GM23338 (cell line): ENCODE measurements at regions not wholly inside any gene's neighbourhood (a gene's known extent, or its start where the extent isn't known, plus 50 kb on each side); places are given as distances from the start of the nearest gene placed in this dataset.

ENCODE experiments used
- ATAC-seq: fragments of 200-7000 bp; cut with Tn5 transposase; 3 replicates; pipeline ENCODE4 v1.9.1; 2020
- DNase-seq: peaks from one replicate; pipeline ENCODE4 v3.0.0-alpha.2; 2015; ENCODE audit warnings: low spot score
- H2AFZ ChIP-seq: fragments of 200-600 bp; sonication (generic); 2 replicates; pipeline ENCODE4 v1.8.0; 2016; ENCODE audit warnings: antibody characterized with exemption, mild to moderate bottlenecking, moderate library complexity
- H3F3A ChIP-seq: fragments of 200-600 bp; sonication (generic); replicated peaks from 2 replicates; pipeline ENCODE4 v1.8.0; 2017; ENCODE audit warnings: antibody characterized with exemption, mixed run types, low read depth
- H3K27ac ChIP-seq: fragments of 200-600 bp; sonication (generic); 2 replicates; pipeline ENCODE4 v1.6.1; 2016; ENCODE audit warnings: low read depth
- H3K27me3 ChIP-seq: fragments of 200-600 bp; sonication (generic); 2 replicates; pipeline ENCODE4 v1.8.0; 2016; ENCODE audit warnings: mild to moderate bottlenecking, mixed run types, moderate library complexity; ENCODE audit not compliant: insufficient read depth
- H3K36me3 ChIP-seq: fragments of 200-600 bp; sonication (generic); 2 replicates; pipeline ENCODE4 v1.8.0; 2016; ENCODE audit warnings: mild to moderate bottlenecking; ENCODE audit not compliant: insufficient read depth
- H3K4me1 ChIP-seq: fragments of 200-600 bp; sonication (generic); 2 replicates; pipeline ENCODE4 v1.8.0; 2016; ENCODE audit warnings: mild to moderate bottlenecking, moderate library complexity; ENCODE audit not compliant: insufficient read depth
- H3K4me2 ChIP-seq: fragments of 200-600 bp; sonication (generic); 2 replicates; pipeline ENCODE4 v1.7.1; 2017; ENCODE audit warnings: mixed run types
- H3K4me3 ChIP-seq: fragments of 200-600 bp; sonication (generic); 2 replicates; pipeline ENCODE4 v1.6.1; 2016; ENCODE audit warnings: mixed run types
- H3K79me2 ChIP-seq: fragments of 200-600 bp; sonication (generic); replicated peaks from 2 replicates; pipeline ENCODE4 v1.8.0; 2017; ENCODE audit warnings: mild to moderate bottlenecking; ENCODE audit not compliant: insufficient read depth
- H3K9me2 ChIP-seq: fragments of 200-600 bp; sonication (generic); 2 replicates; pipeline ENCODE4 v1.8.0; 2017; ENCODE audit not compliant: insufficient read depth
- H4K20me1 ChIP-seq: fragments of 200-600 bp; sonication (generic); replicated peaks from 2 replicates; pipeline ENCODE4 v1.8.0; 2017; ENCODE audit warnings: mild to moderate bottlenecking; ENCODE audit not compliant: insufficient read depth
- H3K27ac Mint-ChIP-seq: 2 replicates; pipeline ENCODE4 v1.8.0; 2020; ENCODE audit warnings: inconsistent platforms, mild to moderate bottlenecking, moderate library complexity, mixed read lengths
- H3K27me3 Mint-ChIP-seq: 3 replicates; pipeline ENCODE4 v1.8.0; 2022; ENCODE audit warnings: low read depth, mild to moderate bottlenecking, moderate library complexity, mixed read lengths, inconsistent platforms; ENCODE audit not compliant: insufficient read depth, poor library complexity
- H3K36me3 Mint-ChIP-seq: 3 replicates; pipeline ENCODE4 v1.8.0; 2021; ENCODE audit warnings: low read depth, mild to moderate bottlenecking, inconsistent platforms, moderate library complexity, mixed read lengths
- H3K4me1 Mint-ChIP-seq: 3 replicates; pipeline ENCODE4 v1.8.0; 2020; ENCODE audit warnings: mild to moderate bottlenecking, inconsistent platforms, mixed read lengths
- H3K4me3 Mint-ChIP-seq: 3 replicates; pipeline ENCODE4 v1.8.0; 2021; ENCODE audit warnings: moderate library complexity, mild to moderate bottlenecking, inconsistent platforms, mixed read lengths
- H3K9me3 Mint-ChIP-seq: 3 replicates; pipeline ENCODE4 v1.8.0; 2020; ENCODE audit warnings: moderate library complexity, mild to moderate bottlenecking, inconsistent platforms, mixed read lengths
- EZH2phosphoT487 ChIP-seq: fragments of 200-600 bp; sonication (generic); IDR thresholded peaks from one replicate; pipeline ENCODE4 v1.8.1; 2018; ENCODE audit warnings: antibody characterized with exemption; ENCODE audit not compliant: unreplicated experiment
- JUNB ChIP-seq: IDR thresholded peaks from one replicate; pipeline ENCODE4 v1.6.1; 2016; ENCODE audit warnings: antibody characterized with exemption; ENCODE audit not compliant: unreplicated experiment
- POLR2AphosphoS5 ChIP-seq: IDR thresholded peaks from 2 replicates; pipeline ENCODE4 v1.6.1; 2016; ENCODE audit warnings: antibody characterized with exemption, low read depth
- STAT1 ChIP-seq: IDR thresholded peaks from one replicate; pipeline ENCODE4 v1.6.1; 2016; ENCODE audit warnings: antibody characterized with exemption; ENCODE audit not compliant: unreplicated experiment
- ZNF114 ChIP-seq: fragments of 250-450 bp; sonication (Bioruptor Pico); IDR thresholded peaks from 2 replicates; pipeline ENCODE4 v1.5.0; 2020; ENCODE audit warnings: mild to moderate bottlenecking, moderate library complexity
- ZNF331 ChIP-seq: fragments of 250-450 bp; sonication (Bioruptor Pico); IDR thresholded peaks from 2 replicates; pipeline ENCODE4 v1.5.0; 2020; ENCODE audit warnings: low read depth, mild to moderate bottlenecking, moderate library complexity
- TF ChIP-seq, protein P1 (sequence below): IDR thresholded peaks from one replicate; pipeline ENCODE4 v1.6.1; 2018; ENCODE audit warnings: antibody characterized with exemption; ENCODE audit not compliant: unreplicated experiment
- TF ChIP-seq, protein P2 (sequence below): fragments of 250-450 bp; sonication (Bioruptor Pico); IDR thresholded peaks from 2 replicates; pipeline ENCODE4 v1.5.0; 2020; ENCODE audit warnings: mild to moderate bottlenecking, moderate library complexity
- TF ChIP-seq, protein P3 (sequence below): IDR thresholded peaks from 2 replicates; pipeline ENCODE4 v1.6.1; 2016; ENCODE audit warnings: antibody characterized with exemption
- TF ChIP-seq, protein P4 (sequence below), 2 experiments: fragments of 200-600 bp in 1 of 2; sonication (generic) in 1 of 2; conservative IDR thresholded peaks; 2 replicates each; pipeline versions ENCODE4 v1.5.1 to v1.6.1; 2016 to 2017; ENCODE audit warnings: antibody characterized with exemption in 2 of 2, low read depth in 2 of 2, mild to moderate bottlenecking in 2 of 2, moderate library complexity in 1 of 2

DNA sequence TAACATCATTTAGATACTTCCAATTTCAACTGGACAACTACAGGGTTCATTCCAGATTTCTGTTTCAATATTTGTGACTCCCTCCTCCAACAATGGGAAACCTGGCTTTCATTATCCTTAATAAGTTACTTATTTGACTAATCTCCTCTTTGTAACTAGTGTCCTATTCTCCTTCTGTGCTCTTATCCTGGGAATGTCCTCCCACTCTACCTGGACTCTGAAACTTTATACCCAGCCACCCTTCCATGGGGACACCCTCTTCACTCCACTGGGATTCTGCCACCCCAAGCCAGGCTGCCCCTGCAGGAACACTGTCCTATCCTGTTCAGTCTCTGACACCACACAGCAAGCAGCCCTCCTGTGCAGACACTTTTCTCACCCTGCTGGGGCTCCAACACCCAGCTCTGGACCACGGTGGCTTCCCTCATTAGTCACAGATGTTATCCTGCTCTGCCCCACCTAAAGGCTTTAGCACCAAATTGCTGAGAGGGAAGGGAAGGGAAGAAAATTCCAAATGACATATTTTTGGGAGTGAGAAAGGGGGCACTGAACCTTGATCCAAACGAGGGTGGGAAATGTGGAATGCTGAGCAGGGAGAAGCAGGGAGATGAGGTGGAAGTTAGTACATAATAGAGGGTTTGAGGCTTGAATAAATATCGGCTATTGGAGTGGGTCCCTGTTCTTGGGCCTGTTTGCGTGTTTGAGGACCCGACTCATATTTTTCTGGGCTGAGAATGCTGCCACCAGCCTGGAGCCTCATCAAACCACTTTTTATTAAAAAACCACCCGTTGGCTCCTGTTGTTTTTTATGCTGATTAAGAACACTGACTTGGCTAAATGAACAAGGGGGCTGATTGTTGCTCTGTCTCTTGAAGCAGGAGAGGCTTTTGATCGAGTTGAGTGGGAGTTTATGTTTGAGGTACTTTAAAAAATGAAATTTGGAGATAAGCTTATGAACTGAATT, 54.0 kb upstream of the AKIRIN2 start:
- H3K4me1 ChIP-seq: peaks cover 5% of the 10 kb centered on the region; the same call in 1 of the 2 replicates
- no peaks in the 10 kb centered on the region for H4K20me1 ChIP-seq
- H3K9me2 ChIP-seq: no peaks in the 10 kb centered on the region
- no peaks in the 10 kb centered on the region for H3K79me2 ChIP-seq
- peaks cover 5% of the 10 kb centered on the region for H3K27me3 Mint-ChIP-seq
- no peak for TF ChIP-seq EZH2phosphoT487
- TF ChIP-seq, protein P1, sequence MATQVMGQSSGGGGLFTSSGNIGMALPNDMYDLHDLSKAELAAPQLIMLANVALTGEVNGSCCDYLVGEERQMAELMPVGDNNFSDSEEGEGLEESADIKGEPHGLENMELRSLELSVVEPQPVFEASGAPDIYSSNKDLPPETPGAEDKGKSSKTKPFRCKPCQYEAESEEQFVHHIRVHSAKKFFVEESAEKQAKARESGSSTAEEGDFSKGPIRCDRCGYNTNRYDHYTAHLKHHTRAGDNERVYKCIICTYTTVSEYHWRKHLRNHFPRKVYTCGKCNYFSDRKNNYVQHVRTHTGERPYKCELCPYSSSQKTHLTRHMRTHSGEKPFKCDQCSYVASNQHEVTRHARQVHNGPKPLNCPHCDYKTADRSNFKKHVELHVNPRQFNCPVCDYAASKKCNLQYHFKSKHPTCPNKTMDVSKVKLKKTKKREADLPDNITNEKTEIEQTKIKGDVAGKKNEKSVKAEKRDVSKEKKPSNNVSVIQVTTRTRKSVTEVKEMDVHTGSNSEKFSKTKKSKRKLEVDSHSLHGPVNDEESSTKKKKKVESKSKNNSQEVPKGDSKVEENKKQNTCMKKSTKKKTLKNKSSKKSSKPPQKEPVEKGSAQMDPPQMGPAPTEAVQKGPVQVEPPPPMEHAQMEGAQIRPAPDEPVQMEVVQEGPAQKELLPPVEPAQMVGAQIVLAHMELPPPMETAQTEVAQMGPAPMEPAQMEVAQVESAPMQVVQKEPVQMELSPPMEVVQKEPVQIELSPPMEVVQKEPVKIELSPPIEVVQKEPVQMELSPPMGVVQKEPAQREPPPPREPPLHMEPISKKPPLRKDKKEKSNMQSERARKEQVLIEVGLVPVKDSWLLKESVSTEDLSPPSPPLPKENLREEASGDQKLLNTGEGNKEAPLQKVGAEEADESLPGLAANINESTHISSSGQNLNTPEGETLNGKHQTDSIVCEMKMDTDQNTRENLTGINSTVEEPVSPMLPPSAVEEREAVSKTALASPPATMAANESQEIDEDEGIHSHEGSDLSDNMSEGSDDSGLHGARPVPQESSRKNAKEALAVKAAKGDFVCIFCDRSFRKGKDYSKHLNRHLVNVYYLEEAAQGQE: no peak
- no peak for TF ChIP-seq JUNB
- TF ChIP-seq, protein P2, sequence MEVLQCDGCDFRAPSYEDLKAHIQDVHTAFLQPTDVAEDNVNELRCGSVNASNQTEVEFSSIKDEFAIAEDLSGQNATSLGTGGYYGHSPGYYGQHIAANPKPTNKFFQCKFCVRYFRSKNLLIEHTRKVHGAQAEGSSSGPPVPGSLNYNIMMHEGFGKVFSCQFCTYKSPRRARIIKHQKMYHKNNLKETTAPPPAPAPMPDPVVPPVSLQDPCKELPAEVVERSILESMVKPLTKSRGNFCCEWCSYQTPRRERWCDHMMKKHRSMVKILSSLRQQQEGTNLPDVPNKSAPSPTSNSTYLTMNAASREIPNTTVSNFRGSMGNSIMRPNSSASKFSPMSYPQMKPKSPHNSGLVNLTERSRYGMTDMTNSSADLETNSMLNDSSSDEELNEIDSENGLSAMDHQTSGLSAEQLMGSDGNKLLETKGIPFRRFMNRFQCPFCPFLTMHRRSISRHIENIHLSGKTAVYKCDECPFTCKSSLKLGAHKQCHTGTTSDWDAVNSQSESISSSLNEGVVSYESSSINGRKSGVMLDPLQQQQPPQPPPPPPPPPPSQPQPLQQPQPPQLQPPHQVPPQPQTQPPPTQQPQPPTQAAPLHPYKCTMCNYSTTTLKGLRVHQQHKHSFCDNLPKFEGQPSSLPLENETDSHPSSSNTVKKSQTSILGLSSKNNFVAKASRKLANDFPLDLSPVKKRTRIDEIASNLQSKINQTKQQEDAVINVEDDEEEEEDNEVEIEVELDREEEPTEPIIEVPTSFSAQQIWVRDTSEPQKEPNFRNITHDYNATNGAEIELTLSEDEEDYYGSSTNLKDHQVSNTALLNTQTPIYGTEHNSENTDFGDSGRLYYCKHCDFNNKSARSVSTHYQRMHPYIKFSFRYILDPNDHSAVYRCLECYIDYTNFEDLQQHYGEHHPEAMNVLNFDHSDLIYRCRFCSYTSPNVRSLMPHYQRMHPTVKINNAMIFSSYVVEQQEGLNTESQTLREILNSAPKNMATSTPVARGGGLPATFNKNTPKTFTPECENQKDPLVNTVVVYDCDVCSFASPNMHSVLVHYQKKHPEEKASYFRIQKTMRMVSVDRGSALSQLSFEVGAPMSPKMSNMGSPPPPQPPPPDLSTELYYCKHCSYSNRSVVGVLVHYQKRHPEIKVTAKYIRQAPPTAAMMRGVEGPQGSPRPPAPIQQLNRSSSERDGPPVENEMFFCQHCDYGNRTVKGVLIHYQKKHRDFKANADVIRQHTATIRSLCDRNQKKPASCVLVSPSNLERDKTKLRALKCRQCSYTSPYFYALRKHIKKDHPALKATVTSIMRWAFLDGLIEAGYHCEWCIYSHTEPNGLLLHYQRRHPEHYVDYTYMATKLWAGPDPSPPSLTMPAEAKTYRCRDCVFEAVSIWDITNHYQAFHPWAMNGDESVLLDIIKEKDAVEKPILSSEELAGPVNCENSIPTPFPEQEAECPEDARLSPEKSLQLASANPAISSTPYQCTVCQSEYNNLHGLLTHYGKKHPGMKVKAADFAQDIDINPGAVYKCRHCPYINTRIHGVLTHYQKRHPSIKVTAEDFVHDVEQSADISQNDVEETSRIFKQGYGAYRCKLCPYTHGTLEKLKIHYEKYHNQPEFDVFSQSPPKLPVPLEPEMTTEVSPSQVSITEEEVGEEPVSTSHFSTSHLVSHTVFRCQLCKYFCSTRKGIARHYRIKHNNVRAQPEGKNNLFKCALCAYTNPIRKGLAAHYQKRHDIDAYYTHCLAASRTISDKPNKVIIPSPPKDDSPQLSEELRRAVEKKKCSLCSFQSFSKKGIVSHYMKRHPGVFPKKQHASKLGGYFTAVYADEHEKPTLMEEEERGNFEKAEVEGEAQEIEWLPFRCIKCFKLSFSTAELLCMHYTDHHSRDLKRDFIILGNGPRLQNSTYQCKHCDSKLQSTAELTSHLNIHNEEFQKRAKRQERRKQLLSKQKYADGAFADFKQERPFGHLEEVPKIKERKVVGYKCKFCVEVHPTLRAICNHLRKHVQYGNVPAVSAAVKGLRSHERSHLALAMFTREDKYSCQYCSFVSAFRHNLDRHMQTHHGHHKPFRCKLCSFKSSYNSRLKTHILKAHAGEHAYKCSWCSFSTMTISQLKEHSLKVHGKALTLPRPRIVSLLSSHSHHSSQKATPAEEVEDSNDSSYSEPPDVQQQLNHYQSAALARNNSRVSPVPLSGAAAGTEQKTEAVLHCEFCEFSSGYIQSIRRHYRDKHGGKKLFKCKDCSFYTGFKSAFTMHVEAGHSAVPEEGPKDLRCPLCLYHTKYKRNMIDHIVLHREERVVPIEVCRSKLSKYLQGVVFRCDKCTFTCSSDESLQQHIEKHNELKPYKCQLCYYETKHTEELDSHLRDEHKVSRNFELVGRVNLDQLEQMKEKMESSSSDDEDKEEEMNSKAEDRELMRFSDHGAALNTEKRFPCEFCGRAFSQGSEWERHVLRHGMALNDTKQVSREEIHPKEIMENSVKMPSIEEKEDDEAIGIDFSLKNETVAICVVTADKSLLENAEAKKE (CRISPR knock-in tag): no peak
- TF ChIP-seq, protein P3, sequence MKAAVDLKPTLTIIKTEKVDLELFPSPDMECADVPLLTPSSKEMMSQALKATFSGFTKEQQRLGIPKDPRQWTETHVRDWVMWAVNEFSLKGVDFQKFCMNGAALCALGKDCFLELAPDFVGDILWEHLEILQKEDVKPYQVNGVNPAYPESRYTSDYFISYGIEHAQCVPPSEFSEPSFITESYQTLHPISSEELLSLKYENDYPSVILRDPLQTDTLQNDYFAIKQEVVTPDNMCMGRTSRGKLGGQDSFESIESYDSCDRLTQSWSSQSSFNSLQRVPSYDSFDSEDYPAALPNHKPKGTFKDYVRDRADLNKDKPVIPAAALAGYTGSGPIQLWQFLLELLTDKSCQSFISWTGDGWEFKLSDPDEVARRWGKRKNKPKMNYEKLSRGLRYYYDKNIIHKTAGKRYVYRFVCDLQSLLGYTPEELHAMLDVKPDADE: no peak
- no peak for TF ChIP-seq ZNF331 (CRISPR knock-in tag)
- TF ChIP-seq ZNF114 (CRISPR knock-in tag): no peak
- no peak for TF ChIP-seq STAT1
- TF ChIP-seq POLR2AphosphoS5: no peak
- TF ChIP-seq, protein P4, sequence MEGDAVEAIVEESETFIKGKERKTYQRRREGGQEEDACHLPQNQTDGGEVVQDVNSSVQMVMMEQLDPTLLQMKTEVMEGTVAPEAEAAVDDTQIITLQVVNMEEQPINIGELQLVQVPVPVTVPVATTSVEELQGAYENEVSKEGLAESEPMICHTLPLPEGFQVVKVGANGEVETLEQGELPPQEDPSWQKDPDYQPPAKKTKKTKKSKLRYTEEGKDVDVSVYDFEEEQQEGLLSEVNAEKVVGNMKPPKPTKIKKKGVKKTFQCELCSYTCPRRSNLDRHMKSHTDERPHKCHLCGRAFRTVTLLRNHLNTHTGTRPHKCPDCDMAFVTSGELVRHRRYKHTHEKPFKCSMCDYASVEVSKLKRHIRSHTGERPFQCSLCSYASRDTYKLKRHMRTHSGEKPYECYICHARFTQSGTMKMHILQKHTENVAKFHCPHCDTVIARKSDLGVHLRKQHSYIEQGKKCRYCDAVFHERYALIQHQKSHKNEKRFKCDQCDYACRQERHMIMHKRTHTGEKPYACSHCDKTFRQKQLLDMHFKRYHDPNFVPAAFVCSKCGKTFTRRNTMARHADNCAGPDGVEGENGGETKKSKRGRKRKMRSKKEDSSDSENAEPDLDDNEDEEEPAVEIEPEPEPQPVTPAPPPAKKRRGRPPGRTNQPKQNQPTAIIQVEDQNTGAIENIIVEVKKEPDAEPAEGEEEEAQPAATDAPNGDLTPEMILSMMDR (conservative IDR thresholded peaks at IDR 0.05; ENCODE audit: low read depth in 2 of 2): no peak
- no peak overlapping the region for H3K4me3 ChIP-seq
- H3K36me3 ChIP-seq: no peaks in the 10 kb centered on the region
- ATAC-seq: peak; percentile 22; the same call in 1 of the 3 replicates
- peaks cover 10% of the 10 kb centered on the region; the same call in 2 of the 3 replicates for H3K9me3 Mint-ChIP-seq
- no peaks in the 10 kb centered on the region for H3K27me3 ChIP-seq
- peaks cover 13% of the 10 kb centered on the region for H3K4me1 Mint-ChIP-seq
- no peak overlapping the region for H3K4me2 ChIP-seq
- H3K4me3 Mint-ChIP-seq: no peak overlapping the region
- no peak for DNase-seq
- H3K27ac Mint-ChIP-seq: no peak overlapping the region
- H3K36me3 Mint-ChIP-seq: no peaks in the 10 kb centered on the region; the same call in 2 of the 3 replicates
- no peak overlapping the region for H3K27ac ChIP-seq
- H2AFZ ChIP-seq: peak overlapping the region; percentile 89
- H3F3A ChIP-seq: no peaks in the 10 kb centered on the region
